Natural killer cell treated with Interleukin-12 subunit alpha and Interleukin-12 subunit beta and Interleukin-15 and Interleukin-18, amount 100 ng/mL, for 72 hours (primary cell): ENCODE measurements at regions not wholly inside any gene's neighbourhood (a gene's known extent, or its start where the extent isn't known, plus 50 kb on each side); places are given as distances from the start of the nearest gene placed in this dataset.
"Not testable (repeated sequence)": the region's sequence is repeated elsewhere in the genome, so short reads cannot be mapped to it uniquely, and the experiment has no call there.

ENCODE experiments used
- ATAC-seq, 2 donors: fragments of 150-1000 bp; cut with Tn5 transposase in 1 of 2; sonication (Bioruptor Pico), chemical (Tn5 transposase) in 1 of 2; 2 replicates each; pipeline ENCODE4 v1.10.0; 2021
- DNase-seq: peaks from one replicate; pipeline ENCODE4 v3.0.0; 2022; ENCODE audit warnings: low spot score
- H3K27ac Mint-ChIP-seq, 2 donors: 1 replicate in 1 of 2; 2 replicates in 1 of 2; pipeline ENCODE4 v1.8.0; 2022; ENCODE audit warnings: mixed read lengths in 2 of 2, mild to moderate bottlenecking in 1 of 2, moderate library complexity in 1 of 2
- H3K27me3 Mint-ChIP-seq, 2 donors: 1 replicate in 1 of 2; 2 replicates in 1 of 2; pipeline ENCODE4 v1.8.0; 2022; ENCODE audit warnings: mixed read lengths in 2 of 2
- H3K36me3 Mint-ChIP-seq: one replicate; pipeline ENCODE4 v1.8.0; 2022; ENCODE audit warnings: mixed read lengths
- H3K4me1 Mint-ChIP-seq, 2 donors: 1 replicate in 1 of 2; 2 replicates in 1 of 2; pipeline ENCODE4 v1.8.0; 2022; ENCODE audit warnings: low read depth in 2 of 2, mixed read lengths in 2 of 2, mild to moderate bottlenecking in 1 of 2
- H3K4me3 Mint-ChIP-seq: one replicate; pipeline ENCODE4 v1.8.0; 2022; ENCODE audit warnings: mixed read lengths
- H3K9me3 Mint-ChIP-seq: 2 replicates; pipeline ENCODE4 v1.8.0; 2022; ENCODE audit warnings: mixed read lengths

DNA sequence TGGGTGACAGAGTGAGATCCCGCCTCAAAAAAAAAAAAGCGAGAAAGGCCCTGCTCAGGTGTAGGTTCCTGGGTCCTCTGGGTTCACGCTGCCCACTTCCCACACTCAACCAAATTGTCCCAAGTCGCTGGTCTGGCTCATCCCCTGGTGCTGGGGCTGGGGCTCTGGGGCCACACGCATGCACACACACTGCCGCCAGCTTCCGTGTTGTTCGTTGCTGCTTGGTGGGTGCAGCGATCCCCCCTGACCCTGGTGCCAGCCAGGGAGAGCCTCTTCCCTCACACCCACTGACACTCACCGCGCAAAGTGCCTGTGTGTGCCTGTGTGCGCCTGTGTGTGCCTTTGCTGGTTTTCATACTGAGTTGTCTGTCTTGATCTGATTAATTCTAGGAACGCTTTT lies 124.1 kb upstream of the NKX1-1 start:
- Mint-ChIP-seq H3K9me3 (no peaks in the 10 kb centered on the region), H3K4me1 (no peaks in the 10 kb centered on the region), H3K36me3 (no peaks in the 10 kb centered on the region), H3K27ac (no peak overlapping the region), H3K27me3 (peaks cover 21 to 33% of the 10 kb centered on the region in 2 donors), H3K4me3 (no peak overlapping the region)
- ATAC-seq (no peak), DNase-seq (peak; percentile 54)

DNA sequence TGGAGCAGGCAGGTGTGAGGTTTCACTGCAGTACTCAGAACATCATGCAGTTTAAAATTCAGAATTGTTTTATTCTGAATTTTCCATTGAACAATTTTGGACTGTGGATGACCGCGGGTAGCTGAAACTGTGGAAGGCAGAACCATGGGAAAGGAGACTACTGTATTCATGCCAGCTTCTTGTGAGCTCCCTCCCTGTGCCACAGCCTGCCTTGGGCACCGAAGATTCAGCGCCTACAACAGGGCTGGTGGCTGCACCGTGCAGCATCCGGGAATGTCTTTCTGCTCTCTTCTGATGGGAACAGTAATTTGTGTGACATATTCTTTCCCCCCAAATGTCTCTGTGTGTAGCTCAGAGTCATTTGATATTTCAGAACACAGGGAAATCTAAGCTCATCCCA lies 118.5 kb upstream of the NKX1-1 start:
- H3K4me3 Mint-ChIP-seq = no peak overlapping the region
- no peaks in the 10 kb centered on the region for H3K9me3 Mint-ChIP-seq
- H3K27ac Mint-ChIP-seq = no peak overlapping the region
- peaks cover 0 to 1% of the 10 kb centered on the region in 2 donors for H3K4me1 Mint-ChIP-seq
- no peak for DNase-seq
- peaks cover 34 to 57% of the 10 kb centered on the region in 2 donors for H3K27me3 Mint-ChIP-seq
- no peak for ATAC-seq
- no peaks in the 10 kb centered on the region for H3K36me3 Mint-ChIP-seq

DNA sequence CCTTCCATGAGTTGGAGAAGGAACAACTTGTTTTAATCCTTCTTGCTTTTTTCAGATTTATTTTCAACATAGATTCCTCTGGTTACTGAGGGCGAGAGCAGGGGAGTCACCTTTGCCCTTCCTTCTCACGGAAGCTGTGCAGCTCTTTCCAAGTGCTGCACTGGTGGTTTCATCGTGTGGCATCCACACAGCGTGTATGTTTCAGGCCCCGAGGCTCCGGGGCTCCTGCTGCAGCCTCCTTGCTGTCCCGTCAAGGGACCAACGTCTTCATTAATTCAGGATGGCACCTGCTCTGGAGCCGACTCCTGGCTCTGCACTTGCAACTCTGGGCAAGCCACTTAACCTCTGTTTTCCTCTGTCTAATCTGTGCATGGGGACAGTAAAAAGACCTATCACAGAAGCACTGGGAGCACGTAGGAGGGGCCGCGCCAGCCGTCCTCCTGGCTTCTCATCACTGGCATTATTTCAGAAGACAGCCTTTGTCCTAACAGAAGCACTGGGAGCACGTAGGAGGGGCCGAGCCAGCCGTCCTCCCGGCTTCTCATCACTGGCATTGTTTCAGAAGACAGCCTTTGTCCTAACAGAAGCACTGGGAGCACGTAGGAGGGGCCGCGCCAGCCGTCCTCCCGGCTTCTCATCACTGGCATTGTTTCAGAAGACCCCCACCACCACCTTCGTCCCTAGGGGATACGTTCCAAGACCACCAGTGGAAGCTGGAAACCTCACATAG lies 117.8 kb upstream of the NKX1-1 start:
- Mint-ChIP-seq H3K27me3 (peaks cover 32 to 56% of the 10 kb centered on the region in 2 donors), H3K27ac (no peak overlapping the region), H3K4me1 (peaks cover 0 to 4% of the 10 kb centered on the region in 2 donors), H3K9me3 (no peaks in the 10 kb centered on the region), H3K4me3 (no peak overlapping the region), H3K36me3 (no peaks in the 10 kb centered on the region)
- ATAC-seq = no peak
- DNase-seq = peak; percentile 51

DNA sequence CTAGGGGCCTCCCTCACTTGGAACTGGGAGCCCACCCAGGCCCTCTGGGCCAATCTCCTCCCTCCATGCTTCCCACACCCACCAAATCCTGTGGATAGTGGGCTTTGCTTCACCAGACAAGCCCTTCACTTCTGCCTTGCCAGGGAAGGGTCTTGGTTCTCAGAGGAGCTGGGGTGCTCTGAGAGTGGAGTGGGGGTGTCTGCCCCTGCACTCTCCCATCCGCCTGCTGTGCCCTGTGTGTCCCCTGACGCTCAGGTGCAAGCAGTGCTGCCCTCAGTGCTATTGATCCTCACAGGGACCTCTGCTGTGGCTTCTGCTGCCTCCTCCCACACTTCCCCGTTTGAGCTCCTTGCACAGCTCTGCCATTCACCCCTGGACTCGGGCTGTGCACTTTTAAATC lies 117.3 kb upstream of the NKX1-1 start:
- H3K27ac Mint-ChIP-seq = no peak overlapping the region
- H3K27me3 Mint-ChIP-seq = peaks cover 28 to 50% of the 10 kb centered on the region in 2 donors
- peaks cover 0 to 4% of the 10 kb centered on the region in 2 donors for H3K4me1 Mint-ChIP-seq
- ATAC-seq (no peak), DNase-seq (no peak)
- no peaks in the 10 kb centered on the region for H3K36me3 Mint-ChIP-seq
- H3K9me3 Mint-ChIP-seq = no peaks in the 10 kb centered on the region
- H3K4me3 Mint-ChIP-seq = no peak overlapping the region

DNA sequence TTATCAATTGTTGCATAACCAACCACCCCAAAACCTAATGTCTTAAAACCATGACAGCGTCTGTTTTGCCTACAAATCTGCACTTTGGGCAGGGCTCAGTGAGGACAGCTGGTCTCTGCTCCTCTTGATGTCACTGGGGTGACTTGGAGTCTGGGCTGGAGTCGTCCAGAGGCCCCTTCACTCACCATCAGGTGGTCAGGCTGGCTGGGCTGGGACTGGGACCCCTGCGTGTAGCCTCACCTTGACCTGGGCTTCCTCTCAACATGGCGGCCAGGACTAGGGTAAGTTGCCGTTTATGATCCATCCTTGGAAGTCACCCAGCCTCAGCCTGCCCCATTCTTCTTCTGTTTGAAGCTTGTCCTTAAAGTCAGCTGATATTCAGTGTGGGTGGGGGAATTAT lies 116.8 kb upstream of the NKX1-1 start:
- Mint-ChIP-seq H3K27me3 (peaks cover 28 to 49% of the 10 kb centered on the region in 2 donors), H3K4me1 (peaks cover 0 to 4% of the 10 kb centered on the region in 2 donors), H3K36me3 (no peaks in the 10 kb centered on the region), H3K4me3 (no peak overlapping the region), H3K27ac (no peak overlapping the region), H3K9me3 (no peaks in the 10 kb centered on the region)
- no peak for ATAC-seq
- DNase-seq = peak; percentile 37

DNA sequence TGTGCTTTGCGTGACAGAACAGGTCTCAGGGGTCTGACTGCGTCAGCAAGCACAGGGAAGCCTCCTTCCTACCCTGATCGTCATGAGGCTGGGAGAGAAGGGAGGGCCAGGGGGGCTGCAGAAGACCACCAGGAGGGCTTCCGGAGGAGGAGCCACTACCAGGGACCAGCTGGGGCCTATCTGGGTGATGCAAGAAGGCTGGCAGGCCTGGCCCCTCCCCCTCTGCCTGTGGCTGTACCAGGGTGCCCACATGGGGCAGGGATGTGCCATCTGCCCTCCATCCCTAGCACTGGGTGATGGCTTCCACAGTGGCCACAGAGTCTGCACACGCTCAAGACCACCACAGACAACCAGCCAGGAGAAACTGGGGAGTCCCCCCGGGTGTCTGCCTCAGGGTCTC lies 116.4 kb upstream of the NKX1-1 start:
- H3K27me3 Mint-ChIP-seq = peaks cover 28 to 45% of the 10 kb centered on the region in 2 donors
- DNase-seq (peak; percentile 35), ATAC-seq (no peak)
- H3K4me3 Mint-ChIP-seq = no peak overlapping the region
- no peak overlapping the region for H3K27ac Mint-ChIP-seq
- H3K4me1 Mint-ChIP-seq = peaks cover 0 to 4% of the 10 kb centered on the region in 2 donors
- no peaks in the 10 kb centered on the region for H3K36me3 Mint-ChIP-seq
- H3K9me3 Mint-ChIP-seq = no peaks in the 10 kb centered on the region

DNA sequence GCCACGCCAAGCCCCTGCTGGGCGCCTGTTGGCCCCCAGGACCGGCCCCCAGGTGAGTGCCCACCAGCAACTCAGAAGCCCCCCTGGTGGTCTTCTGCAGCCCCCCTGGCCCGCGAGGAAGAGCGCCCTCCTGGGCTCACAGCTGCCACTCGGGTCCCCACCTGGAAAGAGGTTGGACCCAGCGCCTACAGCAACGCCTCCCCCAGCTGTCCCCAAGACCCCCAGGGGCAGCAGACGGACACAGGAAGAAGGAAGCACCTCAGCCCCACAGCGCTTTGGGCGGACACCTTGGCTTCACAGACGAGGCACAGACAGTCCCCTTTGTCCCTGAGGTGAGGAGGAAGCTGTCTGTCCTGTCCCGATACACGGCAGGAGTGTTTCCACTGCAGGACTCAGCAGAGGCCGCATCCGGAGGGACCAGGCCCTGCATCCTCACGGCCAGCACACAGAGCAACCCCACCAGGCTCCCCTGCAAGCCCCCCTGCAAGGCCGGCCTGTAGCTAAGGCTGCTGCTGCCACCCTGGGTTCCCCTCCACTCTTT lies 115.6 kb upstream of the NKX1-1 start:
- Mint-ChIP-seq H3K4me1 (peaks cover 0 to 4% of the 10 kb centered on the region in 2 donors), H3K9me3 (no peaks in the 10 kb centered on the region), H3K27me3 (peaks cover 23 to 38% of the 10 kb centered on the region in 2 donors), H3K4me3 (no peak overlapping the region), H3K27ac (no peak overlapping the region), H3K36me3 (no peaks in the 10 kb centered on the region)
- ATAC-seq (no peak), DNase-seq (no peak)

DNA sequence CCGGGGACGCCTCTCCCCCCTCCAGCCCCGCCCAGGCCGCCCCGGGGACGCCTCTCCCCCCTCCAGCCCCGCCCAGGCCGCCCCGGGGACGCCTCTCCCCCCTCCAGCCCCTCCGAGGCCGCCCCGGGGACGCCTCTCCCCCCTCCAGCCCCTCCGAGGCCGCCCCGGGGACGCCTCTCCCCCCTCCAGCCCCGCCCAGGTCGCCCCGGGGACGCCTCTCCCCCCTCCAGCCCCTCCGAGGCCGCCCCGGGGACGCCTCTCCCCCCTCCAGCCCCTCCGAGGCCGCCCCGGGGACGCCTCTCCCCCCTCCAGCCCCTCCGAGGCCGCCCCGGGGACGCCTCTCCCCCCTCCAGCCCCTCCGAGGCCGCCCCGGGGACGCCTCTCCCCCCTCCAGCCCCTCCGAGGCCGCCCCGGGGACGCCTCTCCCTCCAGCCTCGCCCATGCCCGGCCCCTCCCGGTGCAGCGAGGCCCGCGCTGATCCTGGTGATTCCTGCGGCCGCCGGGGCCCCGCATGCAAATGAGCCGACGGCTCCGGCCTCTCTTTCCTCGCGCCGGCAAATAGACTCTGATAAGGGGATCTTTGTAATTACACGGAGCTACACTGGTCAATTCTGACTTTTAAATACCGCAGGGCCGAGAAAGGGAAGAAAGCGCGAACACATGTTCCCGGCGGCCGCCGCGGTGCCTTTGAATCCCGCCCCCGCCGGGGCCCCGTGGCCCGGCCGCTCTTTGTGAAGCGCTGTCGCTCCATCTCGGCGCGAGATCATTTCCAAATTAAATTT lies 114.7 kb upstream of the NKX1-1 start:
- DNase-seq, H3K9me3 Mint-ChIP-seq, H3K27ac Mint-ChIP-seq, ATAC-seq, H3K4me1 Mint-ChIP-seq, H3K36me3 Mint-ChIP-seq: not testable (repeated sequence)
- peaks cover 23 to 35% of the 10 kb centered on the region in 2 donors for H3K27me3 Mint-ChIP-seq
- peak overlapping the region; percentile 47 for H3K4me3 Mint-ChIP-seq

DNA sequence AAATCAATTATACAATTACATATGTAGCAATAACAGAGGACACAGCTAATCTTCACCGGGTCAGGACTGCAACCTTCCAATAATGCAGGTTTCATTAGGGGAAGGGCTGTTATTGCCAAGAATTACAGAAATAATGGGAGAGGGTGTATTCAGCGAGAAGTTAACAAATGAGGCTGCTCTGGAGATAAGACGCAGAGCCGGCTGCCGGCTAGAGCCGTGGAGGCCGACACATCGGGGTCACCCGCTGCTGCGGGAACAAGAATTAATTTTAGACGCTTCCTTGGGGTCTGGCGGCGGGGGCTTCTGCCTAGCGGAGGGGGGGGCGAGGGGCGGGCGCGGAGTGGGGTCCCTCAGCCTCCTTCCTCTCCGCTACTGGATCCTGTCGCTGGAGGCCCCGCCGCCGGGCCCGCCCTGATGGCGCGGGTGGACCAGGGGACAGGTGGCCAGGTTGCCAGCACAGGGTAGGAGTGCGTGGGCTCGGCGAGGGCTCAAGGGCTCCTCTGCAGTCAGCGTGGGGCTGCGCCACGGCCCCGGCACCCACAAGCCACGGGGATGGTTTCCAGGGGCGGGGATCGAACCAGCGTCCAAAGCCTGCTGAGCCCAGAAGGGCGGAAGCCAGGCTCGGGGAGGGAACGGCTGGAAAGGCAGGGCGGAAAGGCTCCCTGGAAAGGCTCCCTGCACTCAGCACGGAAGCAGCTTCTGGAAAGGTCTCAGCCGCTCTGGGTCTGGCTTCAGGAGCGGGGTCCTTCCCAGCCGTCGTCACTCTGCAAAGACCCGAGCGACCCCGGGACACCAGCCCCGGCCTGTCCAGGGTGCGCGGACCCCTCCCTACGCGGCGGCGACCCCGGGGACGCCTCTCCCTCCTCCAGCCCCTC lies 113.8 kb upstream of the NKX1-1 start:
- Mint-ChIP-seq H3K36me3 (no peaks in the 10 kb centered on the region), H3K27me3 (peaks cover 13 to 25% of the 10 kb centered on the region in 2 donors), H3K9me3 (no peaks in the 10 kb centered on the region), H3K27ac (no peak overlapping the region), H3K4me1 (peaks cover 0 to 4% of the 10 kb centered on the region in 2 donors), H3K4me3 (peak overlapping the region; percentile 67)
- ATAC-seq (no peak), DNase-seq (peak; percentile 60)

DNA sequence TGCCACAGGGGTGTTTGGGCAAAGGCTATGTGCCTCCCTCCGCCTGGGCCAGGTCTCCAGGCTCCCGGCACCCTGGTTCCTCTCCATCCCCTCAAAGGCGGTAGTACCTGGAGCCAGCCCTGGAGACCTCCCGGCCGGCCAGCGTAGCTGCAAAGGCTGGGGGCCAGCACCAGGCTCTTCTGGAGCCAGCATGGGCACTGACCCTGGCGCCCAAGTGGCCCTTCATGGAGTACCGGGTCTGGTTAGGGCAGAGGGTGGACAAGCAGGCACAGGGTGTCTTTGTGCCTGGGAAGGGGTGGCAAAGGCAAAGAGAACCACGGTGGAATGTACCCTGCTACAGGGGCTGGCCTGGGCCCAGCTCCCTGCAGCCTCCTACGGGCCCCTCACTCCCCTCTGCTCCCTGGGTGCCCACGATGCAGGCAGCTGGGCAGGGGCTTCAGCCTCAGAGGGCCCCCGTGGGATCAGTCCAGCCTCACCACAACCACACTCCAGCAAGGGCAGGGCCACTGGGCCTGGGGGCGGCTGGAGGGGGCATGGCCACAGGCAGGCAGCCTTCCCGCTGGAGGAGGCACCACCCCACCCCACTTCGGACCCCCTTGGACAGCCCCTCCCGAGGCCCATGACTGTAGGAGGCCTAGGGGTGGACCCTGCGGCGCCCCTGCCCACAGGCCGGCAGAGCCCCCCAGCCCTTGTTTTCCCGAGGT lies 112.9 kb upstream of the NKX1-1 start:
- peaks cover 0 to 4% of the 10 kb centered on the region in 2 donors for H3K4me1 Mint-ChIP-seq
- peak overlapping the region; percentile 67 for H3K4me3 Mint-ChIP-seq
- H3K27ac Mint-ChIP-seq = no peak overlapping the region
- DNase-seq (peak; percentile 46), ATAC-seq (no peak)
- H3K9me3 Mint-ChIP-seq = no peaks in the 10 kb centered on the region
- peaks cover 13 to 23% of the 10 kb centered on the region in 2 donors for H3K27me3 Mint-ChIP-seq
- H3K36me3 Mint-ChIP-seq = no peaks in the 10 kb centered on the region

DNA sequence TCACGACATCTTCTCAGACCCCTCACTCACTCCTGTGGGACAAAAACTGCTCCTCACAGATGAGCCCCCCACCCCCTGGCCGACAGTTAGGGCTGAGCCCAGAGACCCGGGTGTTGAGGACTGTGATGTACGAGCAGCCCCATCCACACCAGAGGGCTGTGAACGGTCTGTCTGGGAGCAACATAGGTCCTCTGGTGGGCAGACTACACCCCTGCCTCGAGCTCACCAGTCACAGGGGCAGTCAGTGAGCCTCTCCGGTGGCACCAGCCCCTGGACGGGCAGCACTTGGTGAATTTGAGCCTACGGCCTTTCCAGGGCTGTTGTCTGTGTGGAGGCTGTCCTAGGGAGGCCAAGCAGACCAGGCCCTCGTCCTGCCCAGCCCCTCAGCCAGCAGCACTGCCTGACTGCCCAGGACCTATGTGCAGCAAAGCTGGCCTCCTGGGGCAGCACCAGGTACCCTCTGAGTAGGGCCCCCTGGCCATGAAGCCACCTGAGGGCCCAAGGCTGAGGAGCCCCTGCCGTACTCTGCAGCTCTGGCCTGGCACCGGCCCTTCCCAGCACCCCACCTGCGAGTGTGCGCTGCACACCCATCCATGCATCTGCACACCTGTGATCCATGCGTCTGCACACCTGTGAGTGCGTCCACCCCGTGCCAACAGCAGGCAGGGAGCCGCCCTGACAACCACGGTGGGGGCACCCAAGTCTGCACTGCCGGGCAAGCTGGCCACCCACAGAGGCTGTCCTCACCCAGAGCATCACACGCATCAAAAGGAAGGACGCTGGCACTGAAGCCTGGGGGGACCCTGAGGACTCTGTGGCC lies 111.6 kb upstream of the NKX1-1 start:
- Mint-ChIP-seq H3K36me3 (no peaks in the 10 kb centered on the region), H3K4me1 (peaks cover 0 to 4% of the 10 kb centered on the region in 2 donors), H3K4me3 (no peak overlapping the region), H3K9me3 (no peaks in the 10 kb centered on the region), H3K27ac (no peak overlapping the region), H3K27me3 (peaks cover 3 to 13% of the 10 kb centered on the region in 2 donors)
- DNase-seq (no peak), ATAC-seq (no peak)

DNA sequence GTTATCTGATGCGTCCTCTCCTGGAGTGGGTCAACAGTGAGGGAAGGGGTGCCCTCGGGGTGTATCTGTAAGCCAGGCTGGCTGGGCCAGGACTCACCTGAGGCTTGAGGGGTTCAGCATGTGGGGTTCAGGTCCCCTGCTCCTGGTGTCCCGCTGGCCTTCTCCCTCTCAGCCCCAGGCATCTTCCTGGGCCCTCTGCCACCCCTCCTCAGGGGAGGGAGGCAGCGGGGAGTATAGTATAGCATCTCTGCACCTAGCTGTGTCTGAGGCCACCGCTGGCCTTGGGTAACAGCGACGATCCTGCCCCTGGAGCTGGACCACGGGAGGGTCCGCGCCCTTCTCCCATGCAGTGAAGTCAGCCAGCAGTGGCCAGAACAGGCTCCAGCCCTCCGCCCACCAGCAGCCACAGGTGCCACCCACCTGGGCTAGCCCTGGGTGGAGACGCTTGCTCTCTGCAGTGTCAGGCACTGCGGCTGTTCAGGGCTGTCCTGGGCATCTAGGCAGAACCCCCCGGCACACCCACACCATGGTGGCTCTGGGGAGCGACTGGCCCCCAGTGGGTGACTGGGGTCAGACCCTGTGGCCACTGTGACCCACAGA lies 110.7 kb upstream of the NKX1-1 start:
- Mint-ChIP-seq H3K4me1 (peaks cover 0 to 4% of the 10 kb centered on the region in 2 donors), H3K27me3 (peaks cover 3 to 13% of the 10 kb centered on the region in 2 donors), H3K27ac (no peak overlapping the region)

More for the DNA sequence above, 110.7 kb upstream of the NKX1-1 start:
- Mint-ChIP-seq H3K9me3 (no peaks in the 10 kb centered on the region), H3K4me3 (no peak overlapping the region), H3K36me3 (no peaks in the 10 kb centered on the region)
- no peak for ATAC-seq
- DNase-seq = peak; percentile 31
